CD14-positive monocyte (primary cell): ENCODE measurements at regions not wholly inside any gene's neighbourhood (a gene's known extent, or its start where the extent isn't known, plus 50 kb on each side); places are given as distances from the start of the nearest gene placed in this dataset.
A peak's percentile ranks its signal among the peaks of the same experiment; 100 is the strongest.

Experiments
- DNase-seq, 3 donors: peaks; one replicate each; pipeline ENCODE4 v3.0.0-alpha.2; 2011 to 2022
- H2AFZ ChIP-seq: 2 replicates; pipeline ENCODE4 v1.6.0; 2012; ENCODE audit warnings: mild to moderate bottlenecking, low read depth, low read length, inconsistent platforms; ENCODE audit not compliant: insufficient read depth, poor library complexity, severe bottlenecking
- H3K27ac ChIP-seq, 2 donors: 1 replicate in 1 of 2; 2 replicates in 1 of 2; pipeline ENCODE4 v1.5.1; 2012 to 2013; ENCODE audit warnings: low read length in 2 of 2, control low read depth in 1 of 2, inconsistent platforms in 1 of 2, low read depth in 1 of 2, mild to moderate bottlenecking in 1 of 2
- H3K27me3 ChIP-seq, 2 donors: one replicate each; pipeline versions ENCODE4 v1.6.0 to v1.6.1; 2011 to 2013; ENCODE audit warnings: low read length in 2 of 2; ENCODE audit not compliant: control insufficient read depth in 2 of 2, insufficient read depth in 2 of 2
- H3K36me3 ChIP-seq, 2 donors: replicated peaks in 1 of 2; 1 replicate in 1 of 2; 2 replicates in 1 of 2; pipeline versions ENCODE4 v1.5.1 to v1.6.1; 2012 to 2013; ENCODE audit warnings: low read length in 2 of 2, control low read depth in 1 of 2, inconsistent platforms in 1 of 2, mild to moderate bottlenecking in 1 of 2; ENCODE audit not compliant: insufficient read depth in 2 of 2, control insufficient read depth in 1 of 2
- H3K4me1 ChIP-seq, 2 donors: 1 replicate in 1 of 2; 2 replicates in 1 of 2; pipeline versions ENCODE4 v1.5.1 to v1.6.1; 2012 to 2013; ENCODE audit warnings: low read length in 2 of 2, control low read depth in 1 of 2, inconsistent platforms in 1 of 2, mild to moderate bottlenecking in 1 of 2, moderate library complexity in 1 of 2; ENCODE audit not compliant: insufficient read depth in 2 of 2, control insufficient read depth in 1 of 2
- H3K4me2 ChIP-seq: replicated peaks from 2 replicates; pipeline ENCODE3; 2012; ENCODE audit warnings: low read length, moderate library complexity, mild to moderate bottlenecking; ENCODE audit not compliant: poor library complexity, severe bottlenecking; ENCODE audit errors: extremely low read depth
- H3K4me3 ChIP-seq, 3 experiments: fragments of 200-600 bp in 1 of 3; sonication (generic) in 1 of 3; replicated peaks in 1 of 3; 1 replicate in 2 of 3; 2 replicates in 1 of 3; pipeline ENCODE4 v1.5.1; 2011 to 2013; ENCODE audit warnings: low read length in 3 of 3, mild to moderate bottlenecking in 3 of 3, control low read depth in 2 of 3, low read depth in 2 of 3, inconsistent platforms in 1 of 3, moderate library complexity in 1 of 3
- H3K79me2 ChIP-seq: 2 replicates; pipeline ENCODE4 v1.6.0; 2012; ENCODE audit warnings: mild to moderate bottlenecking, control low read depth, inconsistent platforms, low read length, moderate library complexity; ENCODE audit not compliant: insufficient read depth
- H3K9ac ChIP-seq: 2 replicates; pipeline ENCODE4 v1.6.0; 2017; ENCODE audit warnings: low read length, mild to moderate bottlenecking; ENCODE audit not compliant: insufficient read depth, poor library complexity, severe bottlenecking
- H3K9me3 ChIP-seq, 2 donors: replicated peaks in 1 of 2; 1 replicate in 1 of 2; 2 replicates in 1 of 2; pipeline versions ENCODE4 v1.5.1 to v1.6.1; 2012 to 2013; ENCODE audit warnings: low read length in 2 of 2, control low read depth in 1 of 2; ENCODE audit not compliant: control insufficient read depth in 1 of 2, insufficient read depth in 1 of 2
- H4K20me1 ChIP-seq: 2 replicates; pipeline ENCODE4 v1.6.0; 2012; ENCODE audit warnings: mild to moderate bottlenecking, low read length, control low read depth, moderate library complexity; ENCODE audit not compliant: insufficient read depth
- H3K27ac Mint-ChIP-seq, 7 donors: one replicate each; pipeline ENCODE4 v1.8.0; 2020; ENCODE audit warnings: mild to moderate bottlenecking in 7 of 7, mixed read lengths in 7 of 7, moderate library complexity in 6 of 7, inconsistent platforms in 2 of 7
- H3K27me3 Mint-ChIP-seq, 3 donors: one replicate each; pipeline ENCODE4 v1.8.0; 2021 to 2022; ENCODE audit warnings: low read depth in 3 of 3, mild to moderate bottlenecking in 3 of 3, mixed read lengths in 3 of 3, moderate library complexity in 3 of 3, inconsistent platforms in 1 of 3
- H3K36me3 Mint-ChIP-seq, 2 donors: one replicate each; pipeline ENCODE4 v1.8.0; 2020; ENCODE audit warnings: mixed read lengths in 2 of 2, inconsistent platforms in 1 of 2, mild to moderate bottlenecking in 1 of 2
- H3K4me1 Mint-ChIP-seq: one replicate; pipeline ENCODE4 v1.8.0; 2020; ENCODE audit warnings: mild to moderate bottlenecking, mixed read lengths
- H3K4me3 Mint-ChIP-seq, 2 donors: one replicate each; pipeline ENCODE4 v1.8.0; 2020; ENCODE audit warnings: mild to moderate bottlenecking in 2 of 2, mixed read lengths in 2 of 2, moderate library complexity in 1 of 2
- H3K9me3 Mint-ChIP-seq, 7 donors: one replicate each; pipeline ENCODE4 v1.8.0; 2020 to 2022; ENCODE audit warnings: mixed read lengths in 7 of 7, mild to moderate bottlenecking in 6 of 7, moderate library complexity in 6 of 7, inconsistent platforms in 2 of 7
- CTCF ChIP-seq: fragments of 200-600 bp; IDR thresholded peaks from one replicate; pipeline ENCODE4 v1.8.0; 2022; ENCODE audit warnings: antibody characterized with exemption, mild to moderate bottlenecking
- WGBS: methylation state at CpG from one replicate; pipeline ENCODE4 v1.1.5; 2013; ENCODE audit warnings: missing lambda C conversion rate; ENCODE audit not compliant: insufficient coverage; 5-methylcytosine and 5-hydroxymethylcytosine counted together
- intact Hi-C, 2 donors: fragments of 100-400 bp; cut with micrococcal nuclease; formaldehyde crosslinking; loops; one replicate each; pipeline versions ENCODE4 v1.15.0 to v1.15.1; 2023

GRCh38 chr4:14303856-14304255 lies 676.3 kb upstream of the BOD1L1 start:
- no CpG with 5 or more reads among the region's 3 CpGs for WGBS
- peaks cover 7 to 9% of the 10 kb centered on the region in 2 donors for H3K4me1 ChIP-seq
- H3K36me3 ChIP-seq, result no peaks in the 10 kb centered on the region
- H3K79me2 ChIP-seq, result no peaks in the 10 kb centered on the region
- no peaks in the 10 kb centered on the region for H3K9me3 ChIP-seq
- DNase-seq, result no peak
- intact Hi-C loops, result no loop called here
- no peak overlapping the region for H3K27ac ChIP-seq
- H3K27ac Mint-ChIP-seq, result peak overlapping the region in 1 of 7 donors; percentile 61
- no peaks in the 10 kb centered on the region for H4K20me1 ChIP-seq
- no peak overlapping the region for H3K4me3 Mint-ChIP-seq
- peaks cover 0 to 4% (median 0%) of the 10 kb centered on the region in 3 donors for H3K27me3 Mint-ChIP-seq
- H2AFZ ChIP-seq, result no peak overlapping the region
- peaks cover 0 to 5% (median 0%) of the 10 kb centered on the region in 7 donors for H3K9me3 Mint-ChIP-seq
- H3K4me1 Mint-ChIP-seq, result peaks cover 9% of the 10 kb centered on the region
- no peak for TF ChIP-seq CTCF
- H3K36me3 Mint-ChIP-seq, result no peaks in the 10 kb centered on the region
- no peak overlapping the region for H3K9ac ChIP-seq
- H3K4me3 ChIP-seq, result no peak overlapping the region
- no peaks in the 10 kb centered on the region for H3K27me3 ChIP-seq
- no peak overlapping the region for H3K4me2 ChIP-seq

GRCh38 chr4:14308229-14308651 lies 680.7 kb upstream of the BOD1L1 start:
- Histone ChIP-seq H3K79me2 (no peaks in the 10 kb centered on the region), H3K4me2 (no peak overlapping the region), H3K36me3 (no peaks in the 10 kb centered on the region), H4K20me1 (no peaks in the 10 kb centered on the region), H2AFZ (no peak overlapping the region), H3K27me3 (no peaks in the 10 kb centered on the region), H3K27ac (no peak overlapping the region), H3K4me3 (no peak overlapping the region), H3K4me1 (peaks cover 12 to 17% of the 10 kb centered on the region in 2 donors), H3K9ac (no peak overlapping the region), H3K9me3 (no peaks in the 10 kb centered on the region)
- Mint-ChIP-seq H3K9me3 (peaks cover 0 to 5% (median 0%) of the 10 kb centered on the region in 7 donors), H3K27me3 (peaks cover 0 to 4% (median 0%) of the 10 kb centered on the region in 3 donors), H3K27ac (no peak overlapping the region), H3K36me3 (no peaks in the 10 kb centered on the region), H3K4me3 (no peak overlapping the region), H3K4me1 (peaks cover 20% of the 10 kb centered on the region)
- intact Hi-C loops, result no loop called here
- TF ChIP-seq CTCF, result no peak
- DNase-seq, result no peak
